GM18907 (cell line): ENCODE measurements at regions not wholly inside any gene's neighbourhood (a gene's known extent, or its start where the extent isn't known, plus 50 kb on each side); places are given as distances from the start of the nearest gene placed in this dataset.

ENCODE experiments used
- ATAC-seq: cut with Tn5 transposase; IDR thresholded peaks from one replicate; pipeline ENCODE4 v1.9.1; 2021; ENCODE audit warnings: mild to moderate bottlenecking, moderate library complexity; ENCODE audit not compliant: unreplicated experiment

GRCh38 chr1:95957748-95958147 lies 723.7 kb downstream of the RWDD3 start:
- no peak for ATAC-seq

- ATAC-seq: no peak
Observed at GRCh38 chr1:95966866-95967265, 732.9 kb downstream of the RWDD3 start.

GRCh38 chr1:95974586-95974985 lies 740.6 kb downstream of the RWDD3 start:
- ATAC-seq: no peak

DNA sequence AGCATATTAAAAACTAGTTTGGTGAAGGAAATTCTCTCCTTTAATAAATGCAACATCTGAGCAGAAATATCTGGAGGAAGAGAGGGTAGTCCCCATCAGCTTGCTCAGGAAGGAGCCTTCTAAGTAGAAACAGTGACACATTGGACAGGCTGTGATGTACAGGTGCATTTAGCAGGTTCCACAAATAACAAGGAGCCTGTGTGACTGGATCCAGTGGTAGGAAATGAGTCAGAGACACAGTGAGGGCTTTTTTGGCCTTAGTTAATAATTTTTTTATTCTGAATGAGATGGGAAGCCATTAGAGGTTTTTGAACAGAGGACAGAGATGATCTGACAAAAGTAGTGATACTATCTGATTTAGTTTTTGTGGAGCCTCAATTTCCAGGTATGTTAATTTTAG lies 738.9 kb upstream of the PTBP2 start:
- ATAC-seq: no peak

DNA sequence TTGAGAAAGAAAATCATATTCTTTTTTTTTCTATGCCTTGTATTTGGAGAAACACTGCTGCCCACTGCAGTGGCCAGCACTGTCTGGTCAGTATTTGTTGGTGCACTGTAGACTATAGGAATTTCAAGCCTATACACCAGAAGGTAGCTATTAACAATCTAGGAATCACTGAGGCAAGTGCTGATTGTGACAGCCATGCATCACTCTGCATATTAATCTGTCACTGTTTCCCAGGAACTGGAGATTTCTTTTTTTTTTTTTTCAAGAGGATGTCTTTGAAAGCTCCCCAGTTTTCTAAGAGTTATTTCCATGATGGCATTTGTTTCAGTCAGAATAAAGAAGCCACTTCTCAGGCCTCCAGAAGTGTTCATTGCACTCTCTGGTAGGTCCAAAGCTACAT lies 737.8 kb upstream of the PTBP2 start:
- no peak for ATAC-seq

GRCh38 chr1:95984798-95985374 lies 736.7 kb upstream of the PTBP2 start:
- ATAC-seq: no peak

- ATAC-seq: no peak
Observed at GRCh38 chr1:95990033-95990432, 731.6 kb upstream of the PTBP2 start.

DNA sequence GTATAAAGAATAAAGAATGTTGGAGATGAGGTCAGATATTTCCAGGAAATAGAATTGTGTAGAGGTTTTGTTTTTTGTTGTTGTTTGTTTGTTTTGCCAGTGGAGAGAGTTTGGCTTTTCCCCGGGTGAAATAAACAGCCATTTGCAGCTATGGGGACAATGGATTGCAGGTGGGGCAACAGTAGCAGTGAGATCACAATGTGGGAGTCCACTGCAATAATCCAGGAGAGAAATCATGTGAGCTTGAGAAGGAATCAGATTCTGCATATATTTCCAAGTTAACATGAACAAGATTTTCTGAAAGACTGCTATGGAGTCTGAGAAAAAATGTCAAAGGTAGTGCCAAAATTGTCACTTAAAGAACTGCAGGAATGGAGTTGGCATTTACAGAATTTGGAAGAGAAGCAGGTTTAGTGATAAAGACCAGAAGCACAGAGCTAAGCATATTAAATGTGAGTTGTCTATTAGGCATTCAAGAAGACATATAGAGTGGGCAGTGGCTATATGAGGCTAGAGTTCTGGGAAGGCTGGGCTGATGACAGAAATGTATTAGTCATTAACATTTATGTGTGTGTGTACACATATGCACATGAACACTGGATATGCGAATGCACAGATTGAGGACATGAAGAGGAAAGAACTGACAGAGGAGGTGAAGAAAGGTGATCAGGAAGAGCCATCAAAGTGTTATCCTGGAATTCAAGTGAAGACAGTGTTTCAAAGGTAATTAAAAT lies 729.6 kb upstream of the PTBP2 start:
- no peak for ATAC-seq

DNA sequence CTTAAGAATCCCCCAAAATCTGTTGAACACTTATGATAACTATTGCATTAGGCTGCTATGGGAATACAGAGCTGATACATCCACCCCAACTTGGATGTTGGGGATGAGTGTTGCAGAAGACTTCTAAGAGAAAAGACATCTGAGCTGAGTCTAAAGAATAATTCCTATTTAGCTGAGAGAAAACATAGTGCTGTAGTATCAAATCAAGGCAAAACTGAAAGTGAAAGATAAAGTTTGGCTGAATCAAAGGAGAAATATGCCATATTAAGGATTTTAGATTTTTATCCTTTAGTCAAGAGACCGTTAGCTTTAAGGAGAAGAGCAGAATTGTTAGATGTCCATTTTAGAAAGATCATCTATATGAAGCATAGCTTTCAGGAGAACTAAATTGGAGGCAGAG lies 726.9 kb upstream of the PTBP2 start:
- no peak for ATAC-seq

GRCh38 chr1:96002201-96002600 lies 719.4 kb upstream of the PTBP2 start:
- ATAC-seq: no peak

- ATAC-seq: no peak
Observed at GRCh38 chr1:96002969-96003964, 718.3 kb upstream of the PTBP2 start.

- no peak for ATAC-seq
Observed at GRCh38 chr1:96009831-96010434, 711.7 kb upstream of the PTBP2 start.

DNA sequence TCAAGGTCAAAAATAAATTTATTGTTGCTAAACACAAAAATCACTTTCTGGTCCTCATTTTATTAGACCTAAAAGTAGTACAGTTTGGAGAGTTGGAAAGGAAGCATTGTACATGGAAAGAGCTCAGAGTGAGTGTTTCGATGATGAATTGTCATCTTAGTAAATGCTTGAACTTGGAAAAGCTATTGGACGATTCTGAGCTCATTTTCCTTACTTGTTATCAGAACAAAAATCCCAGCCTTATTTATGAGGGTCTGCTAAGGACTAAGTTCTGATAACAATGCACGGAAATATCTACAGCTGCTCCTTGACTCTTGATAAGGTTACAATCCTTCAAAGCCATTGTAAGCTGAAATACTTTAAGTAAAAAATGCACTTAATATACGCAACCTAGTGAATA lies 710.0 kb upstream of the PTBP2 start:
- ATAC-seq: no peak

- no peak for ATAC-seq
Observed at GRCh38 chr1:96016219-96016618, 705.4 kb upstream of the PTBP2 start.

GRCh38 chr1:96020378-96020777 lies 701.2 kb upstream of the PTBP2 start:
- no peak for ATAC-seq

GRCh38 chr1:96025062-96025461 lies 696.5 kb upstream of the PTBP2 start:
- no peak for ATAC-seq

DNA sequence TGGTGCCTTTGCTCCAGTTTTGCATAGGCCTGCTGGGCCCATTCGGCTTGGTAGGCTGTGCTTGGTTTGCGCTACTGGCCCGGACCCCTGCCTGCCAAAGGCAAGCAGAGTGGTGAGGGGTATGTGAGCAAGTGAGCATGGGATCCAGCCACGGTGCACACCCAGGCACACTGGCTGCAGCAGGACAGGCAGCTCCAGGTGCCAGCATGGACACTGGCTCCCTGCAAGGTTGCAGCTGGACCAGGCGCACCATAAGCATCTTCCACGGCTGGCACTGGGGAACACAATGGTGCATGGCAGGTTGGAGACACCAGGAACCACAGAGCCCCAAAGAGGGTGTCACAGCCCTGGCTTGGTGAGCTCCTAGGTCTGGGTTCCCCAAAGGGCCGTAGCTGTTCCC lies 693.5 kb upstream of the PTBP2 start:
- no peak for ATAC-seq

DNA sequence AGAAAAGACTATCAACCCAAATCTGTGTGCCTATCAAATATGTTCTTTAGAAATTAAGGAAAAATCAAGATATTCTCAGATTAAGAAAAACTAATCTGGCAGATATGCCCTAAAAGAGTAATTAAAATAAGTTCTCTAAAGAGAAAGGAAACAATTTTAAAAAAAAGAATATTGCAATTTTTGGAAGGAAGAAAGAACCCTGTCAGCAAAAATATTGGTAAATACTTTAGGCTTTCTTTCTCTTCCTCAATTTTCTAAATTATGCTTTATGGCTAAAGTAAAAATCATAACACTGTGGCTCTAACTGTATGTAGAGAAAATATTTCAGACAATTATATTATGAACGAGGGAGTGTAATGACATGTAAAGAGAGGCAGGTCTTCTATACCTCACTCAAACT lies 691.3 kb upstream of the PTBP2 start:
- no peak for ATAC-seq

- no peak for ATAC-seq
Observed at GRCh38 chr1:96034006-96034405, 687.6 kb upstream of the PTBP2 start.

GRCh38 chr1:96036763-96037162 lies 684.8 kb upstream of the PTBP2 start:
- ATAC-seq: no peak

DNA sequence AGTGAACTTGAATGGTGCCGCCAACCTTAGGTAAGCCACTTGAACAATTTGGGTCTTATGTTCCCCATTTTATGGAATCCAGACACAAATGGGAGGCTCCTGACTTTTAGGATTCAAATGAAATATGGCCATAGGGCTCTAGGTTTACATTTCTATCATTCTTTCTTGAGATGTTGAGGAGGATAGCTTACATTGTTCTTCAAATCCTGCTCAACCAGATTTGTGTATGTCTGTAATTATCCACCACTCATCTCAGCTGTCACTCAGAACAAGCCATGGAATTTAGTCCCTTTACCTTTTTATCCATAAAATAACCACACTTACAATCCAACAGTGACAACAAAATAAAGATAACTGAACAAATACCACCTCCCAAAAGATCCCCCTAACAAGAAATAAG lies 682.9 kb upstream of the PTBP2 start:
- no peak for ATAC-seq
